Activated CD4-positive, CD25-positive, alpha-beta regulatory T cell treated with anti-CD3 and anti-CD28 coated beads, Interleukin-2, amount 50 U/mL, for 24 hours (primary cell): ENCODE measurements at regions not wholly inside any gene's neighbourhood (a gene's known extent, or its start where the extent isn't known, plus 50 kb on each side); places are given as distances from the start of the nearest gene placed in this dataset.

Experiments used
- ATAC-seq, 2 donors: fragments of 150-1000 bp; cut with Tn5 transposase; one replicate each; pipeline ENCODE4 v1.10.0; 2021; ENCODE audit warnings: mild to moderate bottlenecking in 1 of 2, moderate library complexity in 1 of 2

- ATAC-seq = no peak
Measured at GRCh38 chr18:75896865-75897264, 469.4 kb upstream of the SMIM21 start.

- no peak for ATAC-seq
Measured at GRCh38 chr18:75895135-75895534, 467.6 kb upstream of the SMIM21 start.

- no peak for ATAC-seq
Measured at GRCh38 chr18:75884728-75885127, 457.2 kb upstream of the SMIM21 start.

- ATAC-seq = no peak
Measured at GRCh38 chr18:75880925-75881504, 453.5 kb upstream of the SMIM21 start.

- no peak for ATAC-seq
Measured at GRCh38 chr18:75880266-75880665, 452.8 kb upstream of the SMIM21 start.

- ATAC-seq = no peak
Measured at GRCh38 chr18:75879196-75879595, 451.7 kb upstream of the SMIM21 start.

- no peak for ATAC-seq
Measured at GRCh38 chr18:75875559-75875958, 448.1 kb upstream of the SMIM21 start.

- ATAC-seq = no peak
Measured at GRCh38 chr18:75874401-75875089, 447.0 kb upstream of the SMIM21 start.

GRCh38 chr18:75871596-75871995 lies 444.1 kb upstream of the SMIM21 start:
- no peak for ATAC-seq

- ATAC-seq = no peak
Measured at GRCh38 chr18:75869162-75869561, 441.7 kb upstream of the SMIM21 start.

- ATAC-seq = no peak
Measured at GRCh38 chr18:75868031-75868430, 440.5 kb upstream of the SMIM21 start.

GRCh38 chr18:75865639-75866038 lies 438.1 kb upstream of the SMIM21 start:
- no peak for ATAC-seq

GRCh38 chr18:75864816-75865215 lies 437.3 kb upstream of the SMIM21 start:
- no peak for ATAC-seq

- no peak for ATAC-seq
Measured at GRCh38 chr18:75863696-75864095, 436.2 kb upstream of the SMIM21 start.

GRCh38 chr18:75862458-75862857 lies 435.0 kb upstream of the SMIM21 start:
- no peak for ATAC-seq

GRCh38 chr18:75860166-75860565 lies 432.7 kb upstream of the SMIM21 start:
- ATAC-seq = no peak

GRCh38 chr18:75859533-75859932 lies 432.0 kb upstream of the SMIM21 start:
- ATAC-seq = no peak

- no peak for ATAC-seq
Measured at GRCh38 chr18:75858754-75859153, 431.3 kb upstream of the SMIM21 start.

- no peak for ATAC-seq
Measured at GRCh38 chr18:75857558-75857957, 430.1 kb upstream of the SMIM21 start.

GRCh38 chr18:75854808-75855207 lies 427.3 kb upstream of the SMIM21 start:
- no peak for ATAC-seq

GRCh38 chr18:75854174-75854573 lies 426.7 kb upstream of the SMIM21 start:
- no peak for ATAC-seq

- ATAC-seq = no peak
Measured at GRCh38 chr18:75846321-75846720, 418.8 kb upstream of the SMIM21 start.

- no peak for ATAC-seq
Measured at GRCh38 chr18:75845413-75845812, 417.9 kb upstream of the SMIM21 start.

GRCh38 chr18:75844146-75844545 lies 416.6 kb upstream of the SMIM21 start:
- ATAC-seq = no peak

- ATAC-seq = no peak
Measured at GRCh38 chr18:75840131-75840530, 412.6 kb upstream of the SMIM21 start.
